ENCODE measurements at regions not wholly inside any gene's neighbourhood (a gene's known extent, or its start where the extent isn't known, plus 50 kb on each side); places are given as distances from the start of the nearest gene placed in this dataset.
"Not testable (repeated sequence)": the region's sequence is repeated elsewhere in the genome, so short reads cannot be mapped to it uniquely, and the experiment has no call there.

GRCh38 chr6:170149681-170150589 is 140.9 kb downstream of the DLL1 start:
- intact Hi-C loops (cut with micrococcal nuclease): no loop called here

GRCh38 chr6:170148709-170149470 is 142.0 kb downstream of the DLL1 start:
- intact Hi-C loops (cut with micrococcal nuclease): no loop called here

- intact Hi-C loops (cut with micrococcal nuclease): loop anchor here (2.0 kb wide), 1 partner anchor 59 kb away; no protein-coding TSS in a partner anchor
These were observed 142.8 kb downstream of the DLL1 start for GRCh38 chr6:170147832-170148708.

- intact Hi-C loops (cut with micrococcal nuclease): loop anchor here (2.0 kb wide), 1 partner anchor 58 kb away; no protein-coding TSS in a partner anchor
These were observed 143.7 kb downstream of the DLL1 start for GRCh38 chr6:170147056-170147787.

GRCh38 chr6:170146640-170147039 is 144.2 kb downstream of the DLL1 start:
- intact Hi-C loops (cut with micrococcal nuclease): loop anchor here (2.0 kb wide), 1 partner anchor 58 kb away; no protein-coding TSS in a partner anchor

- intact Hi-C loops (cut with micrococcal nuclease): loop anchor here (2.0 kb wide), 1 partner anchor 57 kb away; no protein-coding TSS in a partner anchor
These were observed 144.7 kb downstream of the DLL1 start for GRCh38 chr6:170146131-170146530.

- intact Hi-C loops (cut with micrococcal nuclease): loop anchor here (2.0 kb wide), 1 partner anchor 57 kb away; no protein-coding TSS in a partner anchor
These were observed 145.2 kb downstream of the DLL1 start for GRCh38 chr6:170145716-170146115.

- intact Hi-C loops (cut with micrococcal nuclease): no loop called here
These were observed 145.6 kb downstream of the DLL1 start for GRCh38 chr6:170145272-170145592.

GRCh38 chr6:170144571-170145271 is 146.2 kb downstream of the DLL1 start:
- intact Hi-C loops (cut with micrococcal nuclease): no loop called here

GRCh38 chr6:170143401-170144150 is 147.3 kb downstream of the DLL1 start:
- intact Hi-C loops (cut with micrococcal nuclease): no loop called here

- intact Hi-C loops (cut with micrococcal nuclease): no loop called here
These were observed 148.3 kb downstream of the DLL1 start for GRCh38 chr6:170142559-170142958.

- intact Hi-C loops (cut with micrococcal nuclease): not testable (repeated sequence)
These were observed 149.8 kb downstream of the DLL1 start for GRCh38 chr6:170141061-170141460.

GRCh38 chr6:170140129-170140528 is 150.7 kb downstream of the DLL1 start:
- intact Hi-C loops (cut with micrococcal nuclease): no loop called here

- intact Hi-C loops (cut with micrococcal nuclease): no loop called here
These were observed 151.3 kb downstream of the DLL1 start for GRCh38 chr6:170139531-170139930.

- intact Hi-C loops (cut with micrococcal nuclease): not testable (repeated sequence)
These were observed 151.8 kb downstream of the DLL1 start for GRCh38 chr6:170139046-170139445.

- intact Hi-C loops (cut with micrococcal nuclease): no loop called here
These were observed 152.7 kb downstream of the DLL1 start for GRCh38 chr6:170137911-170138910.

- intact Hi-C loops (cut with micrococcal nuclease): no loop called here
These were observed 153.5 kb downstream of the DLL1 start for GRCh38 chr6:170137176-170137891.
